ENCODE measurements at regions not wholly inside any gene's neighbourhood (a gene's known extent, or its start where the extent isn't known, plus 50 kb on each side); places are given as distances from the start of the nearest gene placed in this dataset.

DNA sequence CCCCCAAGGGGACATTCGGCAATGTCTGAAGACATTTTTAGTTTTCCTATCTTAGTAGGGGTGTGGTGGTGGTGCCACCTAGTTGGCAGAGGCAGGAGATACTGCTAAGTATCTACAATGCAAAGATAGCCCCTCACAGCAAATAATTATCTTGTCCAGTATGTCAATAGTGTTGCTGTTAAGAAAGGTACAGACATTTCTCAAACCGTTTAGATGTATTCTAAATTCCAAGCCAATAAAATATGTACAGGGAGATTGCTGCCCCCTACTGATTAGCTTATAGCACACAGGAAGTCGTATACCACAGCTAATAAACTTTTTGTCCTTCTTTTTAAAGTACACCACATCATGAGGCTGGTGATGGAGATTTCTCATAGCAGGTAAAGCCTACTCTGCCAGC, 260.5 kb downstream of the TMA16 start:
- no peak overlapping the region for H2AK5ac ChIP-seq (ENCODE audit: insufficient read length, low read length)
- no peaks in the 10 kb centered on the region for H3K23me2 ChIP-seq (ENCODE audit: insufficient read length, low read depth, low read length, poor library complexity, severe bottlenecking)
- H2BK20ac ChIP-seq (ENCODE audit: low read depth, low read length, poor library complexity, severe bottlenecking) = no peak overlapping the region
- H3K56ac ChIP-seq (ENCODE audit: insufficient read length, low read depth, low read length) = no peak overlapping the region
- no peak overlapping the region for H3T11ph ChIP-seq (ENCODE audit: low read length)
- no peaks in the 10 kb centered on the region for H3K79me2 ChIP-seq (ENCODE audit: insufficient read depth, low read length)
- H4K91ac ChIP-seq (ENCODE audit: insufficient read length, low read depth, low read length) = no peak overlapping the region
- Mint-ChIP-seq H3K36me3 (ENCODE audit: insufficient read depth in 1 of 3, low read depth in 3 of 3) (no peaks in the 10 kb centered on the region), H3K4me1 (no peaks in the 10 kb centered on the region), H3K4me3 (no peak overlapping the region), H3K9me3 (peaks cover 0 to under 1% of the 10 kb centered on the region in 2 experiments; a peak in 1 of 5 replicates), H3K27ac (no peak overlapping the region), H3K27me3 (ENCODE audit: low read depth) (no peaks in the 10 kb centered on the region)
- H3K27ac ChIP-seq (ENCODE audit: insufficient read length, low read depth, low read length) = no peak overlapping the region
- no peaks in the 10 kb centered on the region for H3K9me3 ChIP-seq (ENCODE audit: control insufficient read depth, low read depth, low read length)
- H2AFZ ChIP-seq (ENCODE audit: low read length) = no peak overlapping the region
- H3K14ac ChIP-seq (ENCODE audit: insufficient read depth, low read length) = no peak overlapping the region
- H2BK120ac ChIP-seq (ENCODE audit: low read depth, low read length, poor library complexity, severe bottlenecking) = no peak overlapping the region
- H3K79me1 ChIP-seq (ENCODE audit: insufficient read depth, low read depth, low read length, poor library complexity, severe bottlenecking) = no peaks in the 10 kb centered on the region
- H4K5ac ChIP-seq (ENCODE audit: insufficient read length, low read depth, low read length) = no peak overlapping the region
- H3K9ac ChIP-seq (ENCODE audit: extremely low read depth, insufficient read length, low read length) = no peak overlapping the region
- no peak overlapping the region for H3K4me2 ChIP-seq (ENCODE audit: insufficient read depth, insufficient read length, low read length)
- no peak overlapping the region for H3K18ac ChIP-seq (ENCODE audit: insufficient read length, low read depth, low read length)
- H2BK12ac ChIP-seq (ENCODE audit: insufficient read length, low read depth, low read length) = no peak overlapping the region
- no peak overlapping the region for H3K4ac ChIP-seq (ENCODE audit: low read depth, low read length)
- no CpG with 5 or more reads among the region's 3 CpGs for WGBS (ENCODE audit: extremely low coverage, insufficient read length, low lambda C conversion rate)
- TF ChIP-seq, protein P1, sequence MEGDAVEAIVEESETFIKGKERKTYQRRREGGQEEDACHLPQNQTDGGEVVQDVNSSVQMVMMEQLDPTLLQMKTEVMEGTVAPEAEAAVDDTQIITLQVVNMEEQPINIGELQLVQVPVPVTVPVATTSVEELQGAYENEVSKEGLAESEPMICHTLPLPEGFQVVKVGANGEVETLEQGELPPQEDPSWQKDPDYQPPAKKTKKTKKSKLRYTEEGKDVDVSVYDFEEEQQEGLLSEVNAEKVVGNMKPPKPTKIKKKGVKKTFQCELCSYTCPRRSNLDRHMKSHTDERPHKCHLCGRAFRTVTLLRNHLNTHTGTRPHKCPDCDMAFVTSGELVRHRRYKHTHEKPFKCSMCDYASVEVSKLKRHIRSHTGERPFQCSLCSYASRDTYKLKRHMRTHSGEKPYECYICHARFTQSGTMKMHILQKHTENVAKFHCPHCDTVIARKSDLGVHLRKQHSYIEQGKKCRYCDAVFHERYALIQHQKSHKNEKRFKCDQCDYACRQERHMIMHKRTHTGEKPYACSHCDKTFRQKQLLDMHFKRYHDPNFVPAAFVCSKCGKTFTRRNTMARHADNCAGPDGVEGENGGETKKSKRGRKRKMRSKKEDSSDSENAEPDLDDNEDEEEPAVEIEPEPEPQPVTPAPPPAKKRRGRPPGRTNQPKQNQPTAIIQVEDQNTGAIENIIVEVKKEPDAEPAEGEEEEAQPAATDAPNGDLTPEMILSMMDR (conservative IDR thresholded peaks at IDR 0.05) = peak; percentile 58
- DNase-seq = no peak
- no peaks in the 10 kb centered on the region for H3K27me3 ChIP-seq (ENCODE audit: insufficient read depth, low read length)
- no peak overlapping the region for H2BK15ac ChIP-seq (ENCODE audit: low read depth, low read length)
- H3K23ac ChIP-seq (ENCODE audit: insufficient read length, low read depth, low read length) = no peak overlapping the region
- H4K8ac ChIP-seq (replicated peaks; ENCODE audit: insufficient read length, low read depth, low read length) = no peak overlapping the region
- no peaks in the 10 kb centered on the region for H3K4me1 ChIP-seq (ENCODE audit: insufficient read depth, low read length)
- no peaks in the 10 kb centered on the region for H4K20me1 ChIP-seq (ENCODE audit: control insufficient read depth, insufficient read depth, insufficient read length)
- H2BK5ac ChIP-seq (ENCODE audit: insufficient read length, low read length) = no peak overlapping the region
